GM18951 (cell line): ENCODE measurements at regions not wholly inside any gene's neighbourhood (a gene's known extent, or its start where the extent isn't known, plus 50 kb on each side); places are given as distances from the start of the nearest gene placed in this dataset.

ENCODE experiments used
- POLR2A ChIP-seq: IDR thresholded peaks from 4 replicates; pipeline ENCODE4 v1.6.1; 2011; ENCODE audit warnings: mild to moderate bottlenecking; ENCODE audit not compliant: insufficient read length, insufficient read depth; ENCODE audit errors: extremely low read depth
- in situ Hi-C: fragments of 300-500 bp; cut with MboI; formaldehyde crosslinking; loops from one replicate; pipeline ENCODE4 v1.12.0; 2022; ENCODE audit warnings: low sequenced_read_pairs, mixed read lengths, inconsistent platforms; ENCODE audit not compliant: unreplicated experiment

GRCh38 chr15:62709261-62709660, 333.3 kb upstream of the TPM1 start:
- in situ Hi-C loops = no loop called here
- no peak for TF ChIP-seq POLR2A

GRCh38 chr15:62711691-62712454, 330.7 kb upstream of the TPM1 start:
- in situ Hi-C loops = no loop called here

GRCh38 chr15:62712455-62712839, 330.1 kb upstream of the TPM1 start:
- no peak for TF ChIP-seq POLR2A
- in situ Hi-C loops = no loop called here

More at GRCh38 chr15:62711691-62712454, 330.7 kb upstream of the TPM1 start:
- TF ChIP-seq POLR2A = no peak

GRCh38 chr15:62715946-62716345, 326.6 kb upstream of the TPM1 start:
- TF ChIP-seq POLR2A = no peak
- in situ Hi-C loops = no loop called here

GRCh38 chr15:62717496-62717895, 325.1 kb upstream of the TPM1 start:
- no peak for TF ChIP-seq POLR2A
- in situ Hi-C loops = no loop called here

GRCh38 chr15:62719316-62719715, 323.2 kb upstream of the TPM1 start:
- no peak for TF ChIP-seq POLR2A
- in situ Hi-C loops = no loop called here

GRCh38 chr15:62722237-62722636, 320.3 kb upstream of the TPM1 start:
- in situ Hi-C loops = no loop called here
- TF ChIP-seq POLR2A = no peak

- in situ Hi-C loops = no loop called here
Measured at GRCh38 chr15:62726461-62726860, 316.1 kb upstream of the TPM1 start.

GRCh38 chr15:62727501-62727900, 315.0 kb upstream of the TPM1 start:
- in situ Hi-C loops = no loop called here
- no peak for TF ChIP-seq POLR2A

More at GRCh38 chr15:62726461-62726860, 316.1 kb upstream of the TPM1 start:
- TF ChIP-seq POLR2A = no peak

GRCh38 chr15:62730825-62731224, 311.7 kb upstream of the TPM1 start:
- in situ Hi-C loops = no loop called here
- no peak for TF ChIP-seq POLR2A

- in situ Hi-C loops = no loop called here
- no peak for TF ChIP-seq POLR2A
Measured at GRCh38 chr15:62732078-62732477, 310.5 kb upstream of the TPM1 start.

- in situ Hi-C loops = no loop called here
- TF ChIP-seq POLR2A = no peak
Measured at GRCh38 chr15:62734706-62735105, 307.8 kb upstream of the TPM1 start.

GRCh38 chr15:62736756-62737155, 305.8 kb upstream of the TPM1 start:
- in situ Hi-C loops = no loop called here
- TF ChIP-seq POLR2A = no peak

GRCh38 chr15:62737551-62737950, 305.0 kb upstream of the TPM1 start:
- in situ Hi-C loops = no loop called here
- no peak for TF ChIP-seq POLR2A

- TF ChIP-seq POLR2A = no peak
- in situ Hi-C loops = no loop called here
Measured at GRCh38 chr15:62739082-62739481, 303.5 kb upstream of the TPM1 start.

- no peak for TF ChIP-seq POLR2A
- in situ Hi-C loops = no loop called here
Measured at GRCh38 chr15:62739507-62739906, 303.0 kb upstream of the TPM1 start.
